Nephron (organoid): ENCODE measurements at regions not wholly inside any gene's neighbourhood (a gene's known extent, or its start where the extent isn't known, plus 50 kb on each side); places are given as distances from the start of the nearest gene placed in this dataset.

Source experiments
- H3K27ac Mint-ChIP-seq, 3 experiments: 2 replicates each; pipeline ENCODE4 v1.8.0; 2020; ENCODE audit warnings: mixed read lengths in 3 of 3, mild to moderate bottlenecking in 2 of 3, moderate library complexity in 1 of 3
- H3K27me3 Mint-ChIP-seq: 2 replicates; pipeline ENCODE4 v1.8.0; 2021; ENCODE audit warnings: low read depth, mild to moderate bottlenecking, moderate library complexity, mixed read lengths
- H3K36me3 Mint-ChIP-seq: 2 replicates; pipeline ENCODE4 v1.8.0; 2020; ENCODE audit warnings: low read depth, mixed read lengths
- H3K4me1 Mint-ChIP-seq: 2 replicates; pipeline ENCODE4 v1.8.0; 2020; ENCODE audit warnings: mixed read lengths
- H3K4me3 Mint-ChIP-seq, 3 experiments: 2 replicates each; pipeline ENCODE4 v1.8.0; 2020; ENCODE audit warnings: mild to moderate bottlenecking in 3 of 3, mixed read lengths in 3 of 3, moderate library complexity in 2 of 3
- H3K9me3 Mint-ChIP-seq: 2 replicates; pipeline ENCODE4 v1.8.0; 2020; ENCODE audit warnings: mixed read lengths
- TF ChIP-seq, protein P1 (sequence below), 3 experiments: fragments of 200-600 bp; sonication (generic); IDR thresholded peaks; one replicate each; pipeline ENCODE4 v1.5.0; 2021; ENCODE audit warnings: antibody characterized with exemption in 3 of 3; ENCODE audit not compliant: unreplicated experiment in 3 of 3

- no peak overlapping the region for H3K4me3 Mint-ChIP-seq
- H3K27me3 Mint-ChIP-seq = no peaks in the 10 kb centered on the region
- TF ChIP-seq, protein P1, sequence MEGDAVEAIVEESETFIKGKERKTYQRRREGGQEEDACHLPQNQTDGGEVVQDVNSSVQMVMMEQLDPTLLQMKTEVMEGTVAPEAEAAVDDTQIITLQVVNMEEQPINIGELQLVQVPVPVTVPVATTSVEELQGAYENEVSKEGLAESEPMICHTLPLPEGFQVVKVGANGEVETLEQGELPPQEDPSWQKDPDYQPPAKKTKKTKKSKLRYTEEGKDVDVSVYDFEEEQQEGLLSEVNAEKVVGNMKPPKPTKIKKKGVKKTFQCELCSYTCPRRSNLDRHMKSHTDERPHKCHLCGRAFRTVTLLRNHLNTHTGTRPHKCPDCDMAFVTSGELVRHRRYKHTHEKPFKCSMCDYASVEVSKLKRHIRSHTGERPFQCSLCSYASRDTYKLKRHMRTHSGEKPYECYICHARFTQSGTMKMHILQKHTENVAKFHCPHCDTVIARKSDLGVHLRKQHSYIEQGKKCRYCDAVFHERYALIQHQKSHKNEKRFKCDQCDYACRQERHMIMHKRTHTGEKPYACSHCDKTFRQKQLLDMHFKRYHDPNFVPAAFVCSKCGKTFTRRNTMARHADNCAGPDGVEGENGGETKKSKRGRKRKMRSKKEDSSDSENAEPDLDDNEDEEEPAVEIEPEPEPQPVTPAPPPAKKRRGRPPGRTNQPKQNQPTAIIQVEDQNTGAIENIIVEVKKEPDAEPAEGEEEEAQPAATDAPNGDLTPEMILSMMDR (IDR thresholded peaks at IDR 0.05; ENCODE audit: unreplicated experiment in 3 of 3) = no peak
- peaks cover 31% of the 10 kb centered on the region for H3K4me1 Mint-ChIP-seq
- no peaks in the 10 kb centered on the region for H3K36me3 Mint-ChIP-seq
- peaks cover 2% of the 10 kb centered on the region for H3K9me3 Mint-ChIP-seq
- peak overlapping the region in 2 of 3 experiments; percentile 76 to 85 for H3K27ac Mint-ChIP-seq
Observed at GRCh38 chr12:91565846-91566245, 383.2 kb upstream of the DCN start.

DNA sequence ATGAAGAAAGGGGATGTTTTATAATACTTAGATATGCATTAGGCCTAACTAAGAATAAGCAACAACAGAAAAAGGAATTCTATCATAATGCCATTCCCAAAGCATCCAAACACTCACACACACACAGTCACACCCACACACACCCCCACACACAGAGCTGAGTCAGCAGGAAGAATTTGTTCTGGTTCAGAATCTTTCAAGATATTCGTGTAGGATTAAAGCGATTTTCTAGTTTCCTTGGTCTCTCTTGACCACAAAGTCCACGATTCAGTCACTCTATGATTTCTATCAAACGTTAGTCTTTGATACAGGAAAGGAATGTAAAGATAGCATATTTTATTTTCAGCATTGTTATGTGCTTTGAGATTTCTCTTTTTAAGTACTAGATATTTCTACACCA is 382.6 kb upstream of the DCN start:
- TF ChIP-seq, protein P1 (IDR thresholded peaks at IDR 0.05; ENCODE audit: unreplicated experiment in 3 of 3) = no peak
- Mint-ChIP-seq H3K27ac (peak overlapping the region; percentile 71 to 85 (median 76)), H3K9me3 (peaks cover 2% of the 10 kb centered on the region), H3K4me3 (no peak overlapping the region), H3K36me3 (no peaks in the 10 kb centered on the region), H3K4me1 (peaks cover 31% of the 10 kb centered on the region), H3K27me3 (no peaks in the 10 kb centered on the region)

DNA sequence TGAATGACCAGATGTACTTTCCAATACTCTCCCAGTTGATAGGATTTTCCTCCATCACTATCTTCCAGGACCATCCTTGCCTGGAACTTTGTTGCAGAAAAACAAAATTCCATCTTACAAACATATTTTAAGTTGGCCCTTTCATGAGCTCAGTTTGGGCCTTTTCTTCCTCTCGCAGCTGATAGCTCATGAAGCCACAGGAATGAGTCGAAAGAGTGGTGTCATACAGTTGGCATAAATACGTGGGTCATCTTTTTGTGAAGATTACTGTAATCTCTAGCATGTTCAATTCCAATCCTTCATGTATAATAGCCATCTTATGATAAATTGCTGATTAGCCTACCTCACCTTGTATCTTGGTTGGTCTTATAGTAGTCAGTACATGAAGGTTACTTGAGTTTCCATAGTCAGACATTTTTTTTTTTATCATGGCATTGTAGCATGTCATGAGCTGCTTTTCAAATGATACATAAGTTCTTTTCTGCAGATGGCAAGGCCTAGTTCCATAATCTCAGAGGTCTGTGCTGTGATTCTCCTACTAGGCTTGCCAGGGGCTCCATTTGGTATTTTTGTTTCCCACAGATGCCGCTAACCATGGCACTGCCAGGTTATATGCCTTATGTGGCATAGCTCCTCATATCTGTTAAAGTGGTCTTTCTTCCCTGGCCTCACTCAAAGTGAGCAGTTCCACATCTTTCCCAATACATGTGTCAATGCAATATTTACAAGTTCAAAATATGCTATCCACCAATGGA is 380.6 kb upstream of the DCN start:
- H3K4me1 Mint-ChIP-seq = peaks cover 31% of the 10 kb centered on the region
- H3K27me3 Mint-ChIP-seq = no peaks in the 10 kb centered on the region
- peak overlapping the region in 2 of 3 experiments; percentile 27 to 92 for H3K27ac Mint-ChIP-seq
- TF ChIP-seq, protein P1 (IDR thresholded peaks at IDR 0.05; ENCODE audit: unreplicated experiment in 3 of 3) = no peak
- peaks cover 19% of the 10 kb centered on the region for H3K9me3 Mint-ChIP-seq
- no peak overlapping the region for H3K4me3 Mint-ChIP-seq
- H3K36me3 Mint-ChIP-seq = no peaks in the 10 kb centered on the region

GRCh38 chr12:91562476-91562875 is 379.9 kb upstream of the DCN start:
- peak overlapping the region; percentile 72 to 92 (median 82) for H3K27ac Mint-ChIP-seq
- H3K9me3 Mint-ChIP-seq = peaks cover 22% of the 10 kb centered on the region
- H3K36me3 Mint-ChIP-seq = no peaks in the 10 kb centered on the region
- no peaks in the 10 kb centered on the region for H3K27me3 Mint-ChIP-seq
- TF ChIP-seq, protein P1 (IDR thresholded peaks at IDR 0.05; ENCODE audit: unreplicated experiment in 3 of 3) = no peak
- H3K4me1 Mint-ChIP-seq = peaks cover 31% of the 10 kb centered on the region
- no peak overlapping the region for H3K4me3 Mint-ChIP-seq

DNA sequence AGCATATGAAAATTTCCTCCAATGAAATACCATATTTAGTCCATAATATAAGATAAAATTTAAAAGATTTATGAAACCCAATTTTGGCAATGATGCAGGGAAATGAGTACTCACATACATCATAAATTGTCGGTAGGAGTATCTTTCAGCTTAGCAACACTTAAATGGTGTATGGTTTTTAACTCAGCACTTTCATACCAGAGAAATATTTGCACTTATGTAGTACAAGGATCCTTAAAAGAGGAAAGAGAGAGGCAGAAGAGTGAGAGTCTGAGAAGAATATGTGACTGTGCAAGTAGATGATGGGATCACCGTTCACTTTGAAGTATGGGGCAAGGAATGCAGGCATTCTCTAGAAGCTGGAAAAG is 379.3 kb upstream of the DCN start:
- peaks cover 31% of the 10 kb centered on the region for H3K4me1 Mint-ChIP-seq
- no peaks in the 10 kb centered on the region for H3K27me3 Mint-ChIP-seq
- TF ChIP-seq, protein P1 (IDR thresholded peaks at IDR 0.05; ENCODE audit: unreplicated experiment in 3 of 3) = no peak
- H3K4me3 Mint-ChIP-seq = peak overlapping the region in 1 of 3 experiments; percentile 2
- peak overlapping the region; percentile 72 to 92 (median 82) for H3K27ac Mint-ChIP-seq
- H3K9me3 Mint-ChIP-seq = peaks cover 22% of the 10 kb centered on the region
- no peaks in the 10 kb centered on the region for H3K36me3 Mint-ChIP-seq
